ENCODE measurements at regions not wholly inside any gene's neighbourhood (a gene's known extent, or its start where the extent isn't known, plus 50 kb on each side); places are given as distances from the start of the nearest gene placed in this dataset.
A peak's percentile ranks its signal among the peaks of the same experiment; 100 is the strongest.

DNA sequence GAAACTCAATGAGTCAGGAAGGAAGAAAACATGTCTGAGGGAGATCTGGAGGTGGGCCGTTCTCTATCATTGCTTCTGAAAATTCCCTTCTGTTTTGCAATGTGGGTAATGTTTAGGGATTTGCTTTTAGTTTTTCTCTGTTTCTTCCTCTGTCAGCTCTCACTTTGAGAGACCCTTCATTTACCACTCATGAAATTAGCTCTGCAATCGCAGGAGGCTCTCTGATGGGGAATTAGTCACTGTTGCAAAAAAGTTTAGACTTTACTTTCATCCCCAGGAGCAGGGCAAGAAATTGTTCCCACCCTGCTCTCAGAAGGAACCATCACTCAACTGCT is 80.0 kb upstream of the MAP4K3 start (continued):
- TF ChIP-seq, protein P1, sequence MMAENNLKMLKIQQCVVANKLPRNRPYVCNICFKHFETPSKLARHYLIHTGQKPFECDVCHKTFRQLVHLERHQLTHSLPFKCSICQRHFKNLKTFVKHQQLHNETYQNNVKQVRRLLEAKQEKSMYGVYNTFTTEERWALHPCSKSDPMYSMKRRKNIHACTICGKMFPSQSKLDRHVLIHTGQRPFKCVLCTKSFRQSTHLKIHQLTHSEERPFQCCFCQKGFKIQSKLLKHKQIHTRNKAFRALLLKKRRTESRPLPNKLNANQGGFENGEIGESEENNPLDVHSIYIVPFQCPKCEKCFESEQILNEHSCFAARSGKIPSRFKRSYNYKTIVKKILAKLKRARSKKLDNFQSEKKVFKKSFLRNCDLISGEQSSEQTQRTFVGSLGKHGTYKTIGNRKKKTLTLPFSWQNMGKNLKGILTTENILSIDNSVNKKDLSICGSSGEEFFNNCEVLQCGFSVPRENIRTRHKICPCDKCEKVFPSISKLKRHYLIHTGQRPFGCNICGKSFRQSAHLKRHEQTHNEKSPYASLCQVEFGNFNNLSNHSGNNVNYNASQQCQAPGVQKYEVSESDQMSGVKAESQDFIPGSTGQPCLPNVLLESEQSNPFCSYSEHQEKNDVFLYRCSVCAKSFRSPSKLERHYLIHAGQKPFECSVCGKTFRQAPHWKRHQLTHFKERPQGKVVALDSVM (CRISPR knock-in tag; IDR thresholded peaks at IDR 0.05), result no peak
- TF ChIP-seq CHCHD3 (CRISPR knock-in tag; IDR thresholded peaks at IDR 0.05) (no peak), ZNF709 (CRISPR knock-in tag; IDR thresholded peaks at IDR 0.05) (no peak), E2F1 (CRISPR knock-in tag; IDR thresholded peaks at IDR 0.05) (no peak; the same call in 1 of the 2 replicates), SMC3 (IDR thresholded peaks at IDR 0.05; ENCODE audit: low read length) (no peak), ZNF557 (CRISPR knock-in tag; IDR thresholded peaks at IDR 0.05) (no peak), BORCS8-MEF2B (CRISPR knock-in tag; IDR thresholded peaks at IDR 0.05) (no peak), U2AF1 (optimal IDR thresholded peaks at IDR 0.05; ENCODE audit: low read depth, low read length) (no peak), CCAR2 (optimal IDR thresholded peaks at IDR 0.05; ENCODE audit: low read depth, low read length) (no peak), GFI1 (CRISPR knock-in tag; IDR thresholded peaks at IDR 0.05; ENCODE audit: borderline replicate concordance) (0 out of 2 replicates have a peak, but pooled peaks have one; percentile 24), HMGA1 (CRISPR knock-in tag; conservative IDR thresholded peaks at IDR 0.05) (no peak), MYNN (CRISPR knock-in tag; IDR thresholded peaks at IDR 0.05; ENCODE audit: low read depth) (no peak), KIAA2018 (CRISPR knock-in tag; IDR thresholded peaks at IDR 0.05; ENCODE audit: borderline replicate concordance) (0 out of 2 replicates have a peak, but pooled peaks have one; percentile 71), SRSF4 (IDR thresholded peaks at IDR 0.05; ENCODE audit: low read depth, low read length, poor library complexity, severe bottlenecking) (no peak), RXRA (CRISPR knock-in tag; IDR thresholded peaks at IDR 0.05) (no peak)
